Occipital lobe (tissue), 1 donor: ENCODE measurements at regions not wholly inside any gene's neighbourhood (a gene's known extent, or its start where the extent isn't known, plus 50 kb on each side); places are given as distances from the start of the nearest gene placed in this dataset.

Experiments used
- DNase-seq: peaks from one replicate; lab custom pipeline; 2025; lab: John Stamatoyannopoulos, UW

DNA sequence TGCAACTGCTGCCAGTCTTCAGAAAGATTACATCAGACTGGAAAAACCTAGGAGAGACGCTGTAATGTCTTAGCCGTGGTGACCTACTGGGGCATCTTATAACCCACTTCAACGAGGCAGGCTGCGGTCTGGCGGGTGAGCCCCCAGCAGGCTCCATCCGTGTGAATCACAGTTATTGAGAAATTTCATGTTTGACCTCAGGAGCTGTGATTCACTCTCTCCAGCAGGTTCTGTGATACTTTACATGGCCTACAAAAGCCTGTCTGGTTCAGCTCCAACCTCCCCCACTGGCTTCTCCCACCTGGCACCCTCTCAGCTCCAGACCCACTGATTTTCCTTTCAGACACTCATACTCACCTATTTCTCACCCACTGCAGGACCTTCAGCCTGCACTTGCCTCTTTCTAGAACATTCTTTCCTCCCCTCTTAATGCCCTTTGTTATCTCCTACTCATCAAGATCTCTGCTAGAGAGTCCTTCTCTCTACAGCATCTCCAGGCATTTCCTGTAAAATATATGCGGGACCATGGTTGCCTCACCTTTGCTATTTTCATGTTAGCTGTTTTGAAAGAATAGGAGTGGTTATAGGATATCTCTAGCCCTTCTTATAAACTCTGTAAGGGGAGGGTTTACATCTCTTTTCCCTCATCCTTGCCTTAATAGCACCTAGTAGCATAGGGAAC lies 227.9 kb downstream of the MAF start:
- no peak for DNase-seq

GRCh38 chr16:79370736-79371135 lies 229.8 kb downstream of the MAF start:
- DNase-seq, result no peak

GRCh38 chr16:79369796-79370195 lies 230.7 kb downstream of the MAF start:
- DNase-seq, result no peak

DNA sequence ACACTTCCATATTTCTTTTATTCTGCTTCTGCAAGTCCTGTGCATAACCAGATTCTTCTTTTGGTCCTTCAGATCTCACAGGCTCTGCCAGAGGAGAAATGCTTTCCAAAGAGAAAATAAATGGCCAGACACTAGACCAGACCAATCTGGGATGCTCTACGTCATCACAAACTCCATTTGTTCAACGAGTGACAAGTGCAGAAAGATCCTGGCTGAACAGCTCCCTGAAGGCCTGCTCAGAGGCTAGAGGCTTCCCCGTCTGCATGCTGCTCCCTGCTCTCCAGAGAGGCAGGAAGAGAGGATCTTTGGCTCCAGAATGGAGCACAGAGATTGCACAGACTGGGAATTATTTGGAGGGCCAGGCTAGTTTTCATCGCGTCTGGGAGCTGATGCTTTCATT lies 232.7 kb downstream of the MAF start:
- no peak for DNase-seq

GRCh38 chr16:79366635-79367034 lies 233.9 kb downstream of the MAF start:
- DNase-seq, result no peak

GRCh38 chr16:79365702-79366101 lies 234.8 kb downstream of the MAF start:
- no peak for DNase-seq

GRCh38 chr16:79363484-79363883 lies 237.1 kb downstream of the MAF start:
- DNase-seq, result no peak

GRCh38 chr16:79363035-79363434 lies 237.5 kb downstream of the MAF start:
- DNase-seq, result no peak

DNA sequence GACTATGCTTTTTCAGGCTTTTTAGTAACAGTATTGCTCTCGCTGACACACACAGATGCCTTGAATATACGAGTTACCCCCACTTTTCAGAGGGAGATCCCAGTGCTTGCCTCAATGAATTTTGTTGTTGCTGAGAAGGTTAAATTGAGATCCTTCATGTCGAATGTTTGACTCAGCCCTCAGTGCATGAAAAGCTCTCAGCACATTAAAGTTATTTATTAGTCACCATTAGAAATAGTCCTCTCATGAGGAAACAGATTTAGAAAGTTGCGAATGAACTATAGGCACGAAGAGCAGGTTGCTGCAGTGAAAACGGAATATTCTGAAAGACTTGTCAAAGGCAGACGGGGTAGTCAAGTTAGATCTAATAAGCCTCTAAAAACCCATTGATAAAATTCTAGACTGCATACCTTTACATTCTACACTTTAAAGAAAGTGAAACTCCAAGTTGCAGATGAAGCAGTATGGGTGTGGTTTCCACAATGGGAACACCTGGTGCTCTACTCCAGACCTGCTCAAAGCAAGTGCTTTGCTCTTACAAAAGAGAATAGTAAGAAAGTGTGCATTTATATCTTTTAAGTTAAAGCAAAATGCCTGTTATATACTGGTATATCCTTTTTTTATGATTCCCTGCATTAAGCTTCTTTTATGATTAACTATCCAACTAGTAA lies 238.1 kb downstream of the MAF start:
- no peak for DNase-seq

DNA sequence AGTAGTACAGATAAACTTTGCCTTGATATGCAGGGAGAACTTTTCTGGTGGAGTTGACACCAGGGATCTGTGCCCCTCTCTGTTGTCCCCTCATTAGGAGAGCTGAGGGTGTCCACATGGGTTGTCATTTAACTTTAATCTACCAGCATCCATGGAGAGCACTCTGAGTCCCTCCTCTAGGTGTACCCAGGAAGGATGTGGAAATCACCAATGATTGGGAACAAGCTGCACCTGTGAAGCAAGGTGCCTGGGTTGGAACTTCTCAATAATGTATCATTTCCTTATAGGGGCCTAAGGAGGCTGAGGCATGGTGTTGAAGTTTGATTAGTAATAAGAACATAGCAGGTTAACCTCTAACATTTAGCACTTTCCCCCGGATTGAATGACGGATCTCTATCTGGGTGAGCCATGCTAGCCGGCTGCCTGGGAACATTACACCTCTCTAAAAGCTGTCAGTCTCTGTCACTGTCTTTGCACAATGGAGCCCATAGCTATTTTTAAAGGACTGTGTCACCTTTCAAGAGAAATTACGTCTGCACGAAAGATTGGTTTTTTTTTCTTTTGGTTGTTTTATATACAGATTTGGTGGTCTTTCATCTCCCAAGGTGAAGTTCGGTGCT lies 239.3 kb downstream of the MAF start:
- no peak for DNase-seq

GRCh38 chr16:79360267-79360666 lies 240.3 kb downstream of the MAF start:
- DNase-seq, result no peak

GRCh38 chr16:79359082-79359481 lies 241.5 kb downstream of the MAF start:
- no peak for DNase-seq

DNA sequence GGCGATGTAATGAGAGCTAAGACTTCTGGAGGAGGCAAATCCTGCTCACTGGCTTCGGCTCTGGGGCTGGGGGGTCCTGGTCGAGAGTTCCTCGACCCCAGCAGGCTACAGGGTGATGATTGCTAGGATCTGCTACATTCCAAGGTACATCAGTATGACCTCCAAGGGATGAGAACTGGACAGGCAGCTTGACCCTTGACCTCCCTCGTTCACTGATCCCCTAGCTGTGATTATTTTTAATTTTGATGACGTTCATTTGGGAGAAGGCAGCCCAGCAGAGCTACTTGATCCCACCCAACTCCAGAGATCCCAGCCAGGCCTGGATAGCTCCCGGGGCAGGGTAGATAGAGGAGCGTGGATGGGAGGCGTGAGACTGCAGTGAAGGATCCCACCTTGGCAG lies 242.3 kb downstream of the MAF start:
- DNase-seq, result no peak

DNA sequence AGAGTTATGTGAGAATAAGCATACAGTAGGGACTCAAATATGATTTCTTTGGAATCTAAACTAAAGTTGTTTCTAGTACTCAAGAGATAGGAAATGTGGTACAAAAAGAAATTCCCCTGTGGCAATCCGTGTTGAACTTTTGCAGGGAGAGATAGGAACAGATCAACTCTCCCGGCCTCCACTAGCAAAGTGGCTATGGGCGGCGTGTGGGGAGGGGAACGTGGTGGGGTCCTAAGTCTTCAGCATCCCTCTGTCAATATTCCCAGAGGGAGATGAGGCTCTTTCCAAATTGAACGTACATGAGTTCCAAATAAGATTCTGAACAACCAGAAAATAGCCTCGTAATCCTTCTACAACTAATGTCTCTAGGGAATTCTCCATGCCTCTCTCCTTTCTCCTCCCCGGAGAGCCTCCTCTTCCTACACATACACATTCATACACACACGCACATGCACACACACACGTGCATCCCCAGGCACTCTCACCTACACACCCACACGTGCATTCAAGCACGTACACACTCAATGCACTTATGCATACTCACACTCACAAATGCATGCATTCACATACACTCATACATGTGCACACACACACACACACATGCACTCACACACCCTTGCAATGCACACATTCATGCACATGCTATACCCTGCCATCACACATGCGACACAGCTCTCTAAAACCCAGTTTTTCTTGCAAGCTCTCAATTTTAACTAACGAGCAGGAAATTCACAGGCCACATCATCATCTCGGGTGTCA lies 244.8 kb downstream of the MAF start:
- DNase-seq, result no peak

- no peak for DNase-seq
Observed at GRCh38 chr16:79351927-79352326, 248.6 kb downstream of the MAF start.

- no peak for DNase-seq
Observed at GRCh38 chr16:79349803-79350202, 250.7 kb downstream of the MAF start.

GRCh38 chr16:79348521-79349306 lies 251.8 kb downstream of the MAF start:
- DNase-seq, result no peak

DNA sequence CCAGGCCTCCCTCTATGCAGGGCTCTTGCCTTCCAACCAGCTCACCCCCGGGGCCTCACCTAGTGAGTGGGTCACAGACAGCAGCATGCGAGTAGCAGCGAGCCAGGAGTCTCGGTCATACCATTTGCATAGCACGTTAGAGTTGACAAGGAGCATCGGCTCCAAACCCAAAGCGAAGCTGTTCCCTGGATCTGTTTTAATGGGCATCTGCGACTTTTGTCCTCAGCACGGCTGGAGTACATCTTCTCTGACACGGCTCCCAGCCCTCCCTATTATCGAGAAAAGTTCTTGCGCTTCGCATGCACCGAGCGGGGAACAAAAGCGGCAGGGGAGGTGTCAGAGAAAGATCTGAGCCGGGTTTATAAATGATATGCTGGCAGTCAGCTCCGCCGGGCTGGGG lies 253.3 kb downstream of the MAF start:
- no peak for DNase-seq

DNA sequence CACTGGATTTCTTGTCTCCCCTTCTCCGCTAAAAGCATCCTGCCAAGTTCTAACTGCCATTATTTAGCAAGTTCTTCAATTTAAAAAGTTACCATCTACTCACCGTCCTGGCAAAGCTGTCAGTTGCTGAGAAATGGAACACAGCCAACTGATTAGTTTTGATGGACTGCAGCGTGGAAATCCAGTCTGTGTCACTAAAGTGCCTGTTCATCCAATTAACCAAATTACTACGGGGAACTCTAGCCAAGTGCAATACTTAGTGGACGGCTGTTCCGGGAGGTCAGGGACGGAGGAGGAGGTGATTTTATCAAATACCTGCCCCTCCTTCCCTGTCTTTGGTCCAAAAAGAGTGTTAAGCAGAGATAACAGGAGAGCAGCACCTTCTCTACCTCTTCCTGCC lies 260.7 kb downstream of the MAF start:
- DNase-seq, result no peak

- DNase-seq, result no peak
Observed at GRCh38 chr16:79337906-79338305, 262.6 kb downstream of the MAF start.

GRCh38 chr16:79336437-79337229 lies 263.9 kb downstream of the MAF start:
- DNase-seq, result no peak
